Posterior cingulate gyrus (tissue), 11 donors: ENCODE measurements at regions not wholly inside any gene's neighbourhood (a gene's known extent, or its start where the extent isn't known, plus 50 kb on each side); places are given as distances from the start of the nearest gene placed in this dataset.

Experiments used
- DNase-seq, 10 donors: peaks; one replicate each; pipeline versions ENCODE4 v3.0.0 to v3.0.0-alpha.2; 2020 to 2021; ENCODE audit warnings: mixed read lengths in 3 of 10
- intact Hi-C: fragments of 100-400 bp; cut with DNase I; formaldehyde crosslinking; loops from one replicate; pipeline ENCODE4 v1.15.1; 2023

- intact Hi-C loops: no loop called here
- DNase-seq: no peak
Measured at GRCh38 chr3:159858650-159859049, 130.0 kb upstream of the IL12A start.

GRCh38 chr3:159859424-159859823 is 129.2 kb upstream of the IL12A start:
- no peak for DNase-seq
- intact Hi-C loops: no loop called here

DNA sequence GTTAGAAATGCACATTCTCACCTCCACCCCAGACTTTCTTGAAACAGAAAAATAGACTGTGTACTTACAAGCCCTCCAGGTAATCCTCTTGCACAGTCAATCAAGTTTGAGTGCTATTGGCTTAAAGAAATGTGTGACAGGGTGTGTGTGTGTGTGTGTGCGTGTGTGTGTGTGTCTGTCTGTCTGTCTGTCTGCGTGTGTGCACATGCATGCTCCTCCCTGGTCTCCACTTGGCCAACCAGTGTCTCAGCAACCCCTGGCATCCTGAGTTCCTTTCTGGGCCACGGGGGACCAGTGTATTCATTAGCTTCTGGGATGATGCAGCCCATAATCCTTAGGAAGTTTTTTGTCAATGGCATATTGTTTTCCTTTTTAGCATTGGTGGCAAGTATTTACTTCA is 128.8 kb upstream of the IL12A start:
- DNase-seq: no peak
- intact Hi-C loops: no loop called here

GRCh38 chr3:159860269-159861116 is 128.1 kb upstream of the IL12A start:
- intact Hi-C loops: no loop called here
- DNase-seq: no peak

DNA sequence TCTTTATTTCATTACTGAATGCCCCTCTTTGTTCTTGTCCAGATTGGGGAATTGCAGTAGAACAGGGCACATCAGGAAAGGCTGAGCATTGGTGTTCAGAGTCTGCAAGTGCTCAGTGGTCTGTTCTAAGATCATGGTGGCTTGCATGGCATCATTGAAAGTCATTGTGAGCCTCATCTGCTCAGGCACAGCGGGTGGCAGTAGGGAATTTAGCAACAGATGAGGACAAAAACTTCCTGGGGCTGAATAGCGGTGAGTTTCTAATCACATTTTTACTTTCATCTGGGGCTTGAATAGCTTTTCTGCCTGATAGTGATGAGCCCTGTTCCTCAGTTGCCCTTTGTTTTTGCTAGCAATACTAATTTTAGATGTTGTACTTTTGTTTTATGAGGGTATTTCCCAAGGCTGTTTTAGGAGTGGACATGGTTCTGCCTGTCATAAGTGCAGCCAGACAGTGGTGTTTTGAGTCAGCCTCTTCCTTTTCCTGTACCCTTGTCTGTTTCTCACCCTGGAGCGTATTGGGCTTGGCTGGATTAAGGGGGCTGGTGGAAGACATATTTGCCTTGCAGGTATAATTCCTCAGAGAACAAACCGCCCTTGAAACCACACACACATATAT is 127.2 kb upstream of the IL12A start:
- intact Hi-C loops: no loop called here
- no peak for DNase-seq

DNA sequence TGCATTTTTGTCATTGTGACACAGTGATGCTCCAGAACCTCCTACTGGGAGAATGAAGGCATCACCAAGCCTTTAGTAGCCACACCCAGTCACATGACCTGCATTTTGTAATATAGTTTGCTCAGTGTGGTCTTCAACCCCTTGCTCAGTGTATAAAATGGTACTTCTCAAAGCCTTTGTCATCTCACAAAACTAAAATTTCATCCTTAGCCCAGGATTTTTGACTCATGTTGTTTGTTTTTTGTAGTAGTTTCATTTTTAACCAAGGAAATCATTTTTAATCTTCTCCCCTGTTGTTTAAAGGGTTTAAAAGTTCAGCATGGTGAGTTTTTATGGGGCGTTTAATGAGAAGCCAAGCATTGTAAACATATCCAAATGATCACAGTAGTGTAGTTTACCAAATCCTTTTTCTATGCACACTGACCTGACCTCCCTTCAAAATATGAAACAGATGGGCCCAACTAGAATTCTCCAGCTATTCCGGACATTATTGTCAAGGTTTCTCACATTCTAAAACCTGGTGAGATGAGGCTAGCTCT is 123.5 kb upstream of the IL12A start:
- intact Hi-C loops: no loop called here
- DNase-seq: no peak

GRCh38 chr3:159866201-159866746 is 122.4 kb upstream of the IL12A start:
- intact Hi-C loops: no loop called here
- no peak for DNase-seq

DNA sequence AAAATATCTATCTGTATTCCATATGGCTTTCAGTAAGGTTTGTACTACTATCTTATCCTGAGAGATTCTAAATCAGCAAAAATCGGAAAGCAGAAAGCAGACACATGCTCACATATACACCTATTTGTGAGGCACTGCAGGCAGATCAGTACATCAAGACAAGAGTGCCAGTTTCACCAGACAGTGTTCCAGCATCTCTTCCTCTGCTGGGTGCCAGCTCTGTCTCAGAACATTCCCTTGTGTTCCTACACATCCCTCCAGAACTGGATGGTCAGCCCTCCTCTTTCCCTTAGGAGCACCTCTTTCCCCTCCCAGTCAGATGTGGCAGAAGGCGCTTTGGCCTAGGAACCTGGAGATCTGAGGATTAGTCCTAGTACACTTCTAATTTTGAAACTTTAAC is 121.3 kb upstream of the IL12A start:
- no peak for DNase-seq
- intact Hi-C loops: no loop called here

DNA sequence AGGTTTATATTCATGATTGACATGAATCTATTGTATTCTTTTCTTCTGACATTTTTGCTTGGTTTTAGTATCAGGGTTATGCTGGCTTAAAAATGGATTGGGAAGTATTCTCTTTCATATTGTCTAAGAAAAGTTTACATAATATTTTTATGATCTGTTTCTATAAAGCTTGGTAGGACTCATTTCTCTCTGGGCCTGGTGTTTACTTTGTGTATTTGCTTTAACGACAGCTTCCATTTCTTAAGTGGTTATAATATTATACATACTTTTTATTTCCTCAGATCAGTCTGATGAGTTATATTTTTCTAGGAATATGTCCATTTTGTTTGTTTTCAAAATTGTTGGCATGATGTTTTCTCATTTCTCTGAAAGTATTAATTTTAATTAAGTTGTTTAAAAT is 117.9 kb upstream of the IL12A start:
- intact Hi-C loops: no loop called here
- DNase-seq: no peak

GRCh38 chr3:159872374-159873109 is 116.1 kb upstream of the IL12A start:
- intact Hi-C loops: no loop called here

DNA sequence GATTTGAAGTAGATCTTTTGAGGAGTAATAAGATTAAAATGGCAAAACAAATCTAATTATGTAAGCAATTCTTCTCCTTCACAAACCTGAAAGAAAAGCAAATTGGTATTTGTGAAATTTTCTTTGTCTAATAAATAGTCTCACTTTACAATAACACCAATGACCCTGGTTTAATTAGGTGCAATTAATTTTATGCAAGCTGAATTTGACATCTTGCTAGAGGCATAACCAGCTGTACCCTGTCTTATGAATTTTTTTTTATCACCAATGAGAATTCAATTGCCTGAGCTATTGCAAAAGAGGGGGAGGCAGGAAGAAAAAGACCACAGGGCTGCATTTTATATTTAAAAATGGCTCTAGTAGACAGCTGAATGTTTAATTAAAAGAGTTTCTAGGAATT is 113.5 kb upstream of the IL12A start:
- no peak for DNase-seq
- intact Hi-C loops: no loop called here

More at GRCh38 chr3:159872374-159873109, 116.1 kb upstream of the IL12A start:
- DNase-seq: no peak

GRCh38 chr3:159877924-159878323 is 110.7 kb upstream of the IL12A start:
- DNase-seq: no peak
- intact Hi-C loops: no loop called here

DNA sequence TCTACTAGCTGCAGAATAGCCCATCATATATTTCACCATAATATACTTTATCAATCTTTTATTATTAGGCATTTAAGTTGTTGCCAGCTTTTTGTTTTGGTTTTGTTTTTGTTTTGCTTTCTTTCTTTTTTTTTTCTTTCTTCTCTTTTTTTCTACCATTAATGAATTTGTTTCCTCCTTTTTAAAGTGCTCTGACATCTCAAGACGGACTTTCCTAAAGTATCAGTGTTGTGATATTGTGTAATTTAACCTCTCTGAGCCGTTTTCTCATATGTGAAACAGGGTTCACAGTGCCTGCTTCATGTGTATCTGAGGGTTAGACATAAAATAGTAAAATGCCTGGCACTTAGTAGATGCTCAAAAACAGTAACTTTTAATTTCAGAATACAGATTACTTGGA is 109.5 kb upstream of the IL12A start:
- intact Hi-C loops: no loop called here
- no peak for DNase-seq

DNA sequence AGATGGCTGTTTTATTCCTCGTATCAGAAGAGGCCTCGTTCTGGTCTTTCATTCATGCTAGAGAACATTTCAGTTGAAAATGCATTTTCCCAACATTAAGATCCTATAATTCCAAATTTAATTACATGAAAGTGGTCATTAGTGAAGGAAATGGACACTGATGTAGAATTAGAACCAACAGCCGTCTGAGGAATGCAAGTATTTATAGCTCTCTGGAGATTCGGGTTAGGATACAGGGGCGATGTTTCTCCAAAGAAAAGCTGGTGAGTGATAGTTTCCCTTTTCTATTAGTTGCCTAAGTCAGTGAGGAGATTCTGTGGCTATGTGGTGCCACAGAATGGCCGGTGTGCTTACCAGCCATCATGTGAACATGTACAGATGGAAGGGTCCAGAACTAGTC is 109.0 kb upstream of the IL12A start:
- intact Hi-C loops: no loop called here

DNA sequence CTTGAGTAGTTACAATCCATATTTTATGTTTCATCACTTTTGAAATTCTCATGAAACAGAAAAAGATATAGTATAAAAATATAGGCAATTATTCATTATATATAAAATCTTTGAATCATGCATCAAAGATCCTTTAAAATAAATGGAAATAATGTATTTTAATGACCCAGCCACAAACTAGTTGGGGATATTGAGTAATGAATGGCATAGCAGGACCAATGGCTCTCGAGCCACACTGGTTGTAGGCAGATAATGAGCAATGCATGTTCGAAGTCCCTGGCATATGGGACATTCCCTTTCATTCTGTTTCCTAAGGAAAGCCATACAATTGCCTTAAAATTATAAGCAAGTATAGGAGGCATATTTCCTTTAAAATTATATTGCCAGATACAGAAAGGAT is 107.4 kb upstream of the IL12A start:
- intact Hi-C loops: loop anchor here (5.0 to 10.0 kb wide), 3 partner anchors 54 to 616 kb away; partner anchors contain the start of gene IL12A

More for the DNA sequence above, 109.0 kb upstream of the IL12A start:
- DNase-seq: no peak

DNA sequence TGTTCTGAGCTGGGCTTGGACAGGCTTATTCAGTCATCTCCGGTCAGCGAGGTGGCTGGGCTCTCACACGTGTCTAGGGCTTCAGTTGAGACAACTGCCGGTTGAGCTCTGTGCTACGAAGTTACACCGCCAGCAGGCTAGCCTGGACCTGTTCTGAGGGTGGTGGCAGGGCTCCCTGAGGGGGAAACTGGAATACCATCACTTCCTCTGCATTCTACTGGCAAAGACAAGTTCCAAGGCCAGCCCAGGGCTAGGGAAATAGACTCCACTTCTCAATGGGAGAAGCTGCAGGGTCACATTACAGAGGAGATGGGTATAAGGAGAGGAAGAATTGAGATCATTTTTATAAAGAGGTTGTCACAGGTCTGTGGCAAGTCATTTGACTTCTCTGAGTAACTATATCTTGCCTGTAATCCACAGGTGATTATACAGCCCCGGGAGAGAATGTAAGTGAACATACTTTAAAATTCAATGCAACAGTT is 106.8 kb upstream of the IL12A start:
- intact Hi-C loops: loop anchor here (5.0 to 10.0 kb wide), 3 partner anchors 55 to 617 kb away; partner anchors contain the start of gene IL12A
- peak in 3 of 10 donors; percentile 34 to 81 (median 64) for DNase-seq

More for the DNA sequence above, 107.4 kb upstream of the IL12A start:
- no peak for DNase-seq

GRCh38 chr3:159882367-159882766 is 106.3 kb upstream of the IL12A start:
- DNase-seq: no peak
- intact Hi-C loops: loop anchor here (5.0 to 10.0 kb wide), 3 partner anchors 55 to 618 kb away; partner anchors contain the start of gene IL12A

DNA sequence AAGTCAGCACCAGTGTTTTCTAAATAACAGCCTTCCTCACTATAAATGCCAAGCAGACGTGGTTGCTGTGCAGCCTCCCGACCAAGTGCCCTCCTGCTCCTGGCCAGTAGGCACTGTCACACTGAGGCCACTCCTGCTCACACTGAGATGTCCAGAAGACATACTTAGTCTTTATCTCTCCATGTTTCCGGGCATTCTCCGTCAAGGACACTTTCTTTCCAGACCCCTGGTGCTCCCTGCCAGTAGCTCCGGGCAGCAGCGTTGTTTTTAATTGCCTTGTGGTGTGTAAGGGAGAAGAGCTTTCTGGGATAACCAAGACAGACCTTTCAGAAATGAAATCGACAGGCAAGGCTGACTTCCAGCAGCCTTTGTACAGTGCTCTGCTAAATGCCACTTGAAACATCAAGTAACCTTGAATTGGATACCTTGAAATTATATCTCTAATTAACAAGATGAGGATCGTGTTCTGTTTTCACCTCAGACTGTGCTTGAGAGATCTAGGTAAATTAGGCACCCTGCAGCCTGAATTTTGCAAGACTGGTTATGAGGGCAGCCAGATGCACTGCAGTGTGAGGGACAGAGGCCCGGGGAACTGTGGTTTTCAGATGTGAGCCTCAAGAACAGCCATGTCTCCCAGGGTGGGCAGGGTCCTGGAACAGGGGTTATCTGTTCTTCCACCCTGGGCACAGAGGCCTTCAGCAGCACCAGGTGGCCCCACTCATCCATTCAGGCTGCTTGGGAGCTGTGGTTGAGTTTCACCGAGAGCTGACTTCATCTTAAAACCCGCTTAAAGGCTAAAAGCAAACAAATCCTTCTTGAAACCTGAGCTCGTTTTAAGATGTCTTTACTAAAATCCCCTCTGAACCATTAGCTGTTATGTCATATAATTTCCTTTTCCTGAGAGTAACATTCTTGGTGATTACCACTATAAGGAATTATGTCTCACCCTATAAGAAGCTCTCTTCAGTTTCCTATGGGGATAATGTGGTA is 105.5 kb upstream of the IL12A start:
- intact Hi-C loops: loop anchor here (5.0 to 10.0 kb wide), 3 partner anchors 56 to 618 kb away; partner anchors contain the start of gene IL12A
- DNase-seq: peak in 2 of 10 donors; percentile 73 to 80
